HL-60 (cell line): ENCODE measurements at regions not wholly inside any gene's neighbourhood (a gene's known extent, or its start where the extent isn't known, plus 50 kb on each side); places are given as distances from the start of the nearest gene placed in this dataset.

ENCODE experiments used
- CTCF ChIP-seq: IDR thresholded peaks from one replicate; pipeline ENCODE4 v1.5.1; 2011; ENCODE audit warnings: low read length, control low read depth, inconsistent platforms; ENCODE audit not compliant: insufficient read depth
- POLR2AphosphoS5 ChIP-seq: IDR thresholded peaks from 2 replicates; pipeline ENCODE4 v1.6.1; 2012; ENCODE audit warnings: low read depth
- REST ChIP-seq: IDR thresholded peaks from 2 replicates; pipeline ENCODE4 v1.6.1; 2012; ENCODE audit warnings: low read depth; ENCODE audit not compliant: insufficient replicate concordance

- TF ChIP-seq CTCF: no peak
- no peak for TF ChIP-seq POLR2AphosphoS5
- TF ChIP-seq REST: no peak
Measured at GRCh38 chr20:11118802-11119380, 445.1 kb upstream of the JAG1 start.
